Stimulated activated memory B cell treated with anti-CD40 and anti-IgM and Interleukin-4, amounts not matched to agents 10 μg/mL and 1 μg/mL and 100 μg/mL, for 72 hours (primary cell): ENCODE measurements at regions not wholly inside any gene's neighbourhood (a gene's known extent, or its start where the extent isn't known, plus 50 kb on each side); places are given as distances from the start of the nearest gene placed in this dataset.

Experiments used
- ATAC-seq: fragments of 150-1000 bp; cut with Tn5 transposase; 2 replicates; pipeline ENCODE4 v1.10.0; 2021
- H3K27ac Mint-ChIP-seq: one replicate; pipeline ENCODE4 v1.8.0; 2022; ENCODE audit warnings: mild to moderate bottlenecking, mixed read lengths
- H3K27me3 Mint-ChIP-seq: one replicate; pipeline ENCODE4 v1.8.0; 2022; ENCODE audit warnings: mixed read lengths
- H3K36me3 Mint-ChIP-seq: one replicate; pipeline ENCODE4 v1.8.0; 2022; ENCODE audit warnings: mixed read lengths
- H3K4me1 Mint-ChIP-seq: one replicate; pipeline ENCODE4 v1.8.0; 2022; ENCODE audit warnings: mixed read lengths
- H3K4me3 Mint-ChIP-seq: one replicate; pipeline ENCODE4 v1.8.0; 2022; ENCODE audit warnings: mild to moderate bottlenecking, moderate library complexity, mixed read lengths
- H3K9me3 Mint-ChIP-seq: one replicate; pipeline ENCODE4 v1.8.0; 2022; ENCODE audit warnings: mixed read lengths

- no peaks in the 10 kb centered on the region for H3K4me1 Mint-ChIP-seq
- H3K9me3 Mint-ChIP-seq, result no peaks in the 10 kb centered on the region
- no peaks in the 10 kb centered on the region for H3K27me3 Mint-ChIP-seq
- ATAC-seq, result no peak
- H3K36me3 Mint-ChIP-seq, result no peaks in the 10 kb centered on the region
- no peak overlapping the region for H3K4me3 Mint-ChIP-seq
- no peak overlapping the region for H3K27ac Mint-ChIP-seq
Observed at GRCh38 chr2:155368934-155369333, 670.4 kb downstream of the KCNJ3 start.

GRCh38 chr2:155364766-155365165, 666.3 kb downstream of the KCNJ3 start:
- ATAC-seq, result no peak
- Mint-ChIP-seq H3K9me3 (no peaks in the 10 kb centered on the region), H3K27ac (no peak overlapping the region), H3K4me3 (no peak overlapping the region), H3K4me1 (no peaks in the 10 kb centered on the region), H3K36me3 (no peaks in the 10 kb centered on the region), H3K27me3 (no peaks in the 10 kb centered on the region)

GRCh38 chr2:155363349-155363888, 664.9 kb downstream of the KCNJ3 start:
- Mint-ChIP-seq H3K27ac (no peak overlapping the region), H3K27me3 (no peaks in the 10 kb centered on the region), H3K9me3 (peaks cover 3% of the 10 kb centered on the region), H3K4me1 (no peaks in the 10 kb centered on the region), H3K4me3 (no peak overlapping the region), H3K36me3 (no peaks in the 10 kb centered on the region)
- ATAC-seq, result no peak

GRCh38 chr2:155357172-155357571, 658.7 kb downstream of the KCNJ3 start:
- no peak for ATAC-seq
- Mint-ChIP-seq H3K9me3 (peaks cover 5% of the 10 kb centered on the region), H3K27me3 (no peaks in the 10 kb centered on the region), H3K4me1 (no peaks in the 10 kb centered on the region), H3K36me3 (no peaks in the 10 kb centered on the region), H3K4me3 (no peak overlapping the region), H3K27ac (no peak overlapping the region)

- no peaks in the 10 kb centered on the region for H3K4me1 Mint-ChIP-seq
- H3K9me3 Mint-ChIP-seq, result peaks cover 5% of the 10 kb centered on the region
- no peaks in the 10 kb centered on the region for H3K36me3 Mint-ChIP-seq
- H3K4me3 Mint-ChIP-seq, result no peak overlapping the region
- no peaks in the 10 kb centered on the region for H3K27me3 Mint-ChIP-seq
- no peak for ATAC-seq
- no peak overlapping the region for H3K27ac Mint-ChIP-seq
Observed at GRCh38 chr2:155356250-155356649, 657.8 kb downstream of the KCNJ3 start.

GRCh38 chr2:155350783-155351580, 652.5 kb downstream of the KCNJ3 start:
- Mint-ChIP-seq H3K4me1 (no peaks in the 10 kb centered on the region), H3K27ac (no peak overlapping the region), H3K9me3 (peaks cover 5% of the 10 kb centered on the region), H3K4me3 (no peak overlapping the region), H3K27me3 (no peaks in the 10 kb centered on the region), H3K36me3 (no peaks in the 10 kb centered on the region)
- ATAC-seq, result no peak

- H3K4me3 Mint-ChIP-seq, result no peak overlapping the region
- no peaks in the 10 kb centered on the region for H3K9me3 Mint-ChIP-seq
- H3K4me1 Mint-ChIP-seq, result no peaks in the 10 kb centered on the region
- no peaks in the 10 kb centered on the region for H3K36me3 Mint-ChIP-seq
- H3K27me3 Mint-ChIP-seq, result no peaks in the 10 kb centered on the region
- no peak for ATAC-seq
- H3K27ac Mint-ChIP-seq, result no peak overlapping the region
Observed at GRCh38 chr2:155332016-155332415, 633.5 kb downstream of the KCNJ3 start.

GRCh38 chr2:155320236-155320635, 621.7 kb downstream of the KCNJ3 start:
- Mint-ChIP-seq H3K4me3 (no peak overlapping the region), H3K27me3 (no peaks in the 10 kb centered on the region), H3K4me1 (no peaks in the 10 kb centered on the region), H3K27ac (no peak overlapping the region), H3K36me3 (no peaks in the 10 kb centered on the region), H3K9me3 (no peaks in the 10 kb centered on the region)
- ATAC-seq, result no peak

GRCh38 chr2:155318710-155319109, 620.2 kb downstream of the KCNJ3 start:
- Mint-ChIP-seq H3K27me3 (no peaks in the 10 kb centered on the region), H3K4me1 (no peaks in the 10 kb centered on the region), H3K9me3 (no peaks in the 10 kb centered on the region), H3K36me3 (no peaks in the 10 kb centered on the region), H3K4me3 (no peak overlapping the region), H3K27ac (no peak overlapping the region)
- ATAC-seq, result no peak

- Mint-ChIP-seq H3K27me3 (no peaks in the 10 kb centered on the region), H3K9me3 (no peaks in the 10 kb centered on the region), H3K27ac (no peak overlapping the region), H3K4me3 (no peak overlapping the region), H3K4me1 (no peaks in the 10 kb centered on the region), H3K36me3 (no peaks in the 10 kb centered on the region)
- no peak for ATAC-seq
Observed at GRCh38 chr2:155315768-155316167, 617.3 kb downstream of the KCNJ3 start.

GRCh38 chr2:155310589-155310988, 612.1 kb downstream of the KCNJ3 start:
- Mint-ChIP-seq H3K4me1 (no peaks in the 10 kb centered on the region), H3K27me3 (no peaks in the 10 kb centered on the region), H3K27ac (no peak overlapping the region), H3K9me3 (no peaks in the 10 kb centered on the region), H3K4me3 (no peak overlapping the region), H3K36me3 (no peaks in the 10 kb centered on the region)
- ATAC-seq, result no peak

GRCh38 chr2:155309483-155309882, 611.0 kb downstream of the KCNJ3 start:
- H3K36me3 Mint-ChIP-seq, result no peaks in the 10 kb centered on the region
- no peak for ATAC-seq
- no peaks in the 10 kb centered on the region for H3K27me3 Mint-ChIP-seq
- H3K4me1 Mint-ChIP-seq, result no peaks in the 10 kb centered on the region
- H3K9me3 Mint-ChIP-seq, result no peaks in the 10 kb centered on the region
- no peak overlapping the region for H3K4me3 Mint-ChIP-seq
- H3K27ac Mint-ChIP-seq, result no peak overlapping the region

GRCh38 chr2:155308367-155309009, 610.0 kb downstream of the KCNJ3 start:
- Mint-ChIP-seq H3K9me3 (no peaks in the 10 kb centered on the region), H3K4me1 (no peaks in the 10 kb centered on the region), H3K27ac (no peak overlapping the region), H3K4me3 (no peak overlapping the region), H3K36me3 (no peaks in the 10 kb centered on the region), H3K27me3 (no peaks in the 10 kb centered on the region)
- peak; percentile 12 for ATAC-seq

- Mint-ChIP-seq H3K27ac (no peak overlapping the region), H3K4me3 (no peak overlapping the region), H3K4me1 (no peaks in the 10 kb centered on the region), H3K36me3 (no peaks in the 10 kb centered on the region), H3K9me3 (no peaks in the 10 kb centered on the region), H3K27me3 (no peaks in the 10 kb centered on the region)
- no peak for ATAC-seq
Observed at GRCh38 chr2:155301221-155301620, 602.7 kb downstream of the KCNJ3 start.

GRCh38 chr2:155298001-155298400, 599.5 kb downstream of the KCNJ3 start:
- H3K27ac Mint-ChIP-seq, result no peak overlapping the region
- no peaks in the 10 kb centered on the region for H3K27me3 Mint-ChIP-seq
- no peaks in the 10 kb centered on the region for H3K9me3 Mint-ChIP-seq
- no peak overlapping the region for H3K4me3 Mint-ChIP-seq
- no peaks in the 10 kb centered on the region for H3K36me3 Mint-ChIP-seq
- H3K4me1 Mint-ChIP-seq, result no peaks in the 10 kb centered on the region
- ATAC-seq, result no peak

GRCh38 chr2:155294358-155294757, 595.9 kb downstream of the KCNJ3 start:
- no peak overlapping the region for H3K4me3 Mint-ChIP-seq
- H3K4me1 Mint-ChIP-seq, result no peaks in the 10 kb centered on the region
- no peaks in the 10 kb centered on the region for H3K36me3 Mint-ChIP-seq
- ATAC-seq, result no peak
- no peaks in the 10 kb centered on the region for H3K27me3 Mint-ChIP-seq
- H3K9me3 Mint-ChIP-seq, result no peaks in the 10 kb centered on the region
- H3K27ac Mint-ChIP-seq, result no peak overlapping the region
